Stomach (tissue), 4 donors: ENCODE measurements at regions not wholly inside any gene's neighbourhood (a gene's known extent, or its start where the extent isn't known, plus 50 kb on each side); places are given as distances from the start of the nearest gene placed in this dataset.

ENCODE experiments used
- CTCF ChIP-seq, 7 experiments: fragments of 450-650 bp in 4 of 7; fragments of 200-600 bp in 3 of 7; sonication (generic) in 3 of 7; IDR thresholded peaks; one replicate each; pipeline ENCODE4 v1.5.1; 2016 to 2019; ENCODE audit warnings: antibody characterized with exemption in 7 of 7, control low read depth in 2 of 7, mild to moderate bottlenecking in 1 of 7
- POLR2A ChIP-seq, 4 donors: fragments of 450-650 bp; IDR thresholded peaks; one replicate each; pipeline ENCODE4 v1.6.1; 2016; ENCODE audit warnings: antibody characterized with exemption in 4 of 4, control low read depth in 2 of 4, mild to moderate bottlenecking in 1 of 4, moderate library complexity in 1 of 4
- POLR2AphosphoS5 ChIP-seq, 3 donors: sonication (generic); formaldehyde crosslinking; IDR thresholded peaks; one replicate each; pipeline ENCODE4 v1.6.1; 2016; ENCODE audit warnings: antibody characterized with exemption in 3 of 3

GRCh38 chr13:31614704-31615103, 124.6 kb upstream of the RXFP2 start:
- no peak for TF ChIP-seq CTCF (IDR thresholded peaks at IDR 0.05)
- TF ChIP-seq POLR2A (IDR thresholded peaks at IDR 0.05): no peak
- no peak for TF ChIP-seq POLR2AphosphoS5 (IDR thresholded peaks at IDR 0.05)
